Skin of body (tissue), 1 donor: ENCODE measurements at regions not wholly inside any gene's neighbourhood (a gene's known extent, or its start where the extent isn't known, plus 50 kb on each side); places are given as distances from the start of the nearest gene placed in this dataset.

Experiments
- DNase-seq: peaks from one replicate; lab custom pipeline; 2025; lab: John Stamatoyannopoulos, UW

DNA sequence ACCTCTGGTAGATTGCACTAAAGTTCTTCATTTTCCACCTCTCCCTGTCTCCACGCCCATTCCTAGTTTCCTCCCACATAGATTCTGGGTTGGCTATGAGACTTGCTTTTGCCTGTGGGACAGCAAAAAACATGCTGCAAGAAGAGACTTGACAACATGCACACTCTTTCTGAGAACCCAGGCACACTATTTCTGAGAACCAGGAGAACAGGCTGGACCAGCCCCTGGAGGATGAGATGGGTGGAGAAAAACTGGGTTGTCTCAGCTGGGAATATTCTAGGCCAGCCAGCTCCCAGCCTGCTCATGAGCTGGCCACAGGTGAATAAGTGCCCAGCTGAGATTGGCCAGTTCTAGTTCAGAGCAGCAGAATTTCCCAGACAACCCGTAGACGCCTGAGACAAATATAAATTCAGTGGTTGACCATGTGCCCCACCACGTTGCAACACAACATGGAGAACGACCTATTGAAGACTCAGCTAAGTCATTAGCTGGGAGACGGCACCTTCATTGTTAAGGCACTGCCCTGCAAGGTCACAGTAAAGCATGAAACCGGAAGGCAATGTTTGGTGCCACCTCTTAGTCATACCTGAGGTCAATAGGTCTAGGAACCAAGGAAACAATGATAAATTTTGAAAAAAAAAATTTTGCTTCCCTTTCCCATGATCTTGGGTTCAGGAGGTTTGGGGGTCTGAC, 92.7 kb upstream of the AKR1E2 start:
- DNase-seq, result no peak

DNA sequence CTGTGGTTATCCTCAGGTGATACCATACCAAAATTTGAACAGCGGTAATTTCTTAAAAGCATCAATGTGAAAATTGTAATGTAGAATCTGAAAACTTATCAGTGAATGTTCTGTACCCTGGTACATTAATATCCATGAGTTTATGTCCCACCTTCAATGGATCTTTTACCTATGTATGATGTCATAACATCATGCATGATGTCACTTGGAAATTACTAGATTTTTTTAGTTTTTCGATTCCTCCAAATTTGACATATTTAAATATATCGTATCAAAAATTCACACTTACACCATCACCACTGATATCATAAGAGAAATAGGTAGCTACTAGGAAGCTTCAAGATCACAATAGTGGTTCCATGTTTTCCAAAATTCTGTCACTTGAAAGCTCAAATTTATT, 95.0 kb upstream of the AKR1E2 start:
- no peak for DNase-seq

DNA sequence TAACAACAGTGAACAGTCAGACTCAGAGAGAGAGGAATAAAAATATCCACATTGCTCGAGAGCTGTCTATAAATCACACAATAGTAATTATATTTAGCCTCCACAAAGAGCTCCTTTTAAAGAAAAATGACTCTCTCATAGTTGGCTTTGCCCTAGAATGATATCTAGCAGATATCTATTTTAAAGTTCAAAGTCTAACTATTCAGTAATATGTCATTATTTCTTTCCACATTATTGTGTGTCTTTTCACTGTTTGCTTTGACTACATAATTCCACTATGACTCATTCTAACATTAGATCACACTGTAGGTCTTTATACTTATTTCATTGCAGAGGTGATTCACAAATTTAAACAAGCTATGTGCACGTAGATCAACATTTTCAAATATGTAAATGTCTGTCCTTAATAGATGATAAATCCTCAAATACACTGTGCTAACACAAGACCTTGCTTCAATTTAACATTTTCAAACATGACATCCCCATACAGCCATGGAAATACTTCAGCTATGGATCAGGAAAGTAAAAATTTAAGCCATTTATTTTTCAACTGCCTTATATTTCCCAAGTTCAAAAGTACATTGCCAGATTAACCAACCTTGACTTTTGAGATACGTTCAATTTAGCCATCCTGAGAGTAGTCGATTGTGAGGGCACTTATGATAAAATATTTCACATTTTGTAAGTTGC, 99.9 kb upstream of the AKR1E2 start:
- peak; percentile 28 for DNase-seq

DNA sequence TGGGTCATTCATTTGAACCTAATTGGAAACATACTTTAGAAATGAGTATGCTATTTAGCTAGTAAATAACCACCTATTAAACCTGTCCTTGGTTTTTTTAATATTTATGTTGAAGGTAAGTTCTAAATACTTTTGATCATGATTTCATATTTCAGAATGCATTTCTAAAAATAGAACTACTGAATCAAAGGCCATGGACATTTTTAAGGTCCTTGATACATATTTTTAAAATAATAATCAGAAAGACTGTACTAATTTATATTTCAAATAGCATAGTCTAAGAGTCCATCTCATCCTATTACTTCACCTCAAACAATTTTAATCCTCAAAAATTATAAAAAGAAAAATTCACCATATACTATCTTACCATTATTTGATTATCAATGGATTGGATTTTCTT, 102.1 kb upstream of the AKR1E2 start:
- DNase-seq, result no peak

DNA sequence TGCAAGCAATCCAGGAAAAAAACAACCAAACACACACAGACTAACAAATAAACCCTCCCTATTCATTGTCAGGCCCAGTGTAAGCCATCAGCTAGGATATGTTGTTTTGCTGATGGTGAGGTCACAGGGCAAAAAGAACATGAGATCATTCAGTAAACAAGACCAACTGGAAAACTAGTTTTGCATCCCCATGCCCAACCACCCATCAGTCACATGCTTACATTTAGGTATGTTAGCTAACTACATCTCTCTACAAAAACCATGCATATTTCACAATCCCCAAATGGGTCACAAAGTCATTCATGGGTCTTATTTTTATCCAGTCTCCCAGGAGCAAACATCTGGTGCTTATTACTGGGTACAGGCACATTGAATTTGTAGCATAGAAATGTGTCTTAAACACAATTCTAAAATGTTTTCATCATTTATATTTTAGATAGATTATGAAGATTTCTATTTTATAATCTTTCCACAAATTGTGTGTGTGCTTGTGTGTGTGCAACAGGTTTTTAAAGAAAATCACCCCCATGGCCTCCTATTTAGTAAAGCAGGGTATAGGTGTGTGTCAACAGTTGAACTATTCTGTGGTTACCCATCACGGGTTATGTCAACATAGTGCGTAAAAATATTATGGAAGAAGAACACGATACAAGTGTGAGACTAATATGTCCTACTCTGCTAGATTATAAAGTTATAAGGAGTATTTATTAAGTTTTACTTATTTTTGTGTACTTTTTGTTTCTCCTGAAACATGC, 103.8 kb upstream of the AKR1E2 start:
- peak; percentile 66 for DNase-seq

DNA sequence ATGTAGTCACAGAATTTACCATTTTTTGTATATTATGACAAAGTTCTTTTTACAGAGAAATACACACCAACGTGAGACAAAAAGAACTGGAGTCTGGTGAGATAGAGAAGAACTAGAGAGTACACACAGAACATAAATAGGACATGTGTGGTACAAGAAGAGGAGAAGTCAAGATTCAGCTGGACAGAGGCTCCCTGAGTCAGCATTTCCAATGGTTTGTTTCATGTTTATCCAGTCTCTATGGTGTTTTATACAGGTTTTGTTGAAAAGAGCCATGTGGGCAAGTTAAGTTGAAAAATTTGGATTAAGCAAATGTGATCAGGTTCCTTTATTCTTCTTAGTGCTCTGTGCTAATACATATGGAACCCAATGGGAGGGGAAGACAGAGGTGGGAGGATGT, 105.5 kb upstream of the AKR1E2 start:
- no peak for DNase-seq

DNA sequence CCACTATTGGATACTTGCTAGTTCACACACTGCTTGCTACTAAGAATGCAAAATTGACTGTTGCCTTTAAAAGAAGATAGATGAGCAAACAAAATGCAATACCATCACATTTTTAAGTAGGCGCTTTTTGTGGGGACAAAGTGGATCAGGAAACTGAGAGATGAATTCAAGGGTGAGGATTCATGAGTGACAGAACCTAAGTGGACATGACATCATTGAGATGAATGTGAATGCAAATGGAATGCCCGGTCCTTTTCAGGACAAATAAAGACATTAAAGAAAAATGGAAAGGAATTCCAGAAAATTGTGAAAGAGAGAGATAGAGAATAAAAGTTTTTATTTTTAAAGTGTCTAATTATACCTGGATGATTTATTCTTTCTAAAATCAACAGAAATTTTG, 106.3 kb upstream of the AKR1E2 start:
- no peak for DNase-seq

DNA sequence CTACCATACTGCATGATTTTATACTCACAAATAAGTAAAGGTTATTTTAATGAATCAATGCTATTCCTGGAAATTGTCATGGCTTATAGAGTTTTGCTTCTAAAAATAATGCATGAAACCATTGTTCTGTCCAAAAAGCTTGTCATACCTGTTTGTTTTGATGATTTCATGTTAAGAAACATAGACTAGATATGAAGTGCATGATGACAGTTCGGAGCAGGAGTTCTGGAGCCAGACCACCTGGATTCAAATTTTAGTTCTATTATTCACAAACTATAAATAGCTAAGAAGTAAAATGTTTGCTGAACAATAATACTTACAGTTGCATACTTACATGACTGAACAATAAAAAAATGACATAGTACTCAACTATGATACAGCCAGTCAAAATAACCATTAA, 107.0 kb upstream of the AKR1E2 start:
- no peak for DNase-seq

DNA sequence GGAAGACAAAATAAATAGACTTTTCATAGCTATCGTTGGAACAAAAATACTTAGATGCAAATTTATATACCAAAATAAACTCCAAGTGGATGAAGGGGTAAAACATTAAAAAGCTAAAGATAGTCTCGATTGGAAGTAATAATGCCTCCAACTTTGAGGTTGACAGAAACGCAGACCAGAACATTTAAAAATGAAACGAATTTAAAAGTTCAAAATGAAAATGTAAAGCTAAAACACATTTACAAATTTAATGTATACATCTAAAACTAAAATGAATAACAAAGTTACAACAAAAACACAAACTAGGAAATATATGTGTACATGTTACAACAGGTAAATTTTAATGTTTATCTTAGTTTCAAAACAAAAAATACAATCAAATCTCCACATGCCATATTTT, 107.5 kb upstream of the AKR1E2 start:
- DNase-seq, result no peak

DNA sequence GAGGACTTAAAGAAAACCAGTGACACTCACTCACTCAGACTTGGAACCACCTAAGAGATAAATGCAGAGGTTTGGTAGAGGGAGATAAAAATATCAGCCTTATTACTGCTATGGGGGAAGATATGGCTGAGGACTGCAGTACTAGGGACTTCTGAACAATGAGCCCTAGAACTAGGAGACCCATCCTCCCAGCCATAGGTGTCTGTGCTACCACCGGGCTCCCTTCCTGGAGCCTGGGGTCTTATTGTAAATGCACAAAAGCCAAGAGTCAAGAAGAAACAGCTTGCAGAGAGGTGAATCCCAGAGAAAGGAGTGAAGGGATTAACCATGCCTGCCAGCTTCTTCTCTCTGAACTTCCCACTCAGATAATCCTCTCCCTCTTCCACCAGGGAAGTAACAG, 108.3 kb upstream of the AKR1E2 start:
- DNase-seq, result no peak

DNA sequence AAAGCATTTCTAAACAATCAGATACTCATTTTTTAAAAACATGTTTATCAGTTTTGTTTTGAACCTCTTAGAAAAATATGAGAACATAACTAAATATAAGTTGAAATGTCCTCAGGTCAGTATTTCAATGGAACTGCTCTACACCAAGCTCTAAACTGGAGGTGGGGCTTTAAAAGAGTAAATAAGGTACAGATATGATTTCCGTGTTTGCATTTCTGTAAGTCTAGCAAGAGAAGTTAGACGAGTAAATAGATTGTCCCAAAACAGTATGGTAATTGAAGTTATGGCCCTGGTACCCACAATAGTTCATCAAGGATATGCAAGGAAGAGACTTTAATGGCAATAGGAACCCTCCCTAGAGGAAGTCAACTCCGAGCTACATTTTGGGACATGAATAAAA, 115.1 kb upstream of the AKR1E2 start:
- no peak for DNase-seq

DNA sequence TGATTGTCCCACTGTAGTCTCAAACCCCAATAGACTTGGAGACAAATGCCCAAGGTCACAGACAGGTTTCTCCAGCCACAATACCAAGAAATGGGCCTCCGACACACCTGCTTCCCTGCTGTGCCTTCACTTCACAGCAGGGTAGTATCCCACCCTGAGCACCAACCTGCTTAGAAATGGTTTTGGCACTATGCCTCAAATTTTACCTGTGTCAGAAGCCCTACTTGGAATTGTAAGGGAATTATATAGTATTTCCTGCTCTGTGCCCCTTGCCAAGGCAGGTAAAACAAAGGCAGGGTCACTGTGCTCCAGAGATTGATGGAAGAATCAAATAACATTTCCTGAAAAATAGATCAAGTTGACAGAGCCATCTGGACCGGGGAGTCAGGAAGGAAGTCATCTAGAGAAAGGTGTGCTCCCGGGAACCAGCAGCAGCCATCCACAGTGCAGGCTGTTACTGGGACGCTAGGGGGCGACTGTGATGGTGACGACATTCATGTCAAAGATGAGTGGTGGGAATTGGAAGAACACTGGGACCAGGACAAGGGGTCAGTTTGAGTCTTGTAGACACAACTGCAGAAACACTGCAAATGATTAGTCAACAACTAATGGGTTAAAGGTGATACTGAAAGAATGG, 117.8 kb upstream of the AKR1E2 start:
- DNase-seq, result no peak

DNA sequence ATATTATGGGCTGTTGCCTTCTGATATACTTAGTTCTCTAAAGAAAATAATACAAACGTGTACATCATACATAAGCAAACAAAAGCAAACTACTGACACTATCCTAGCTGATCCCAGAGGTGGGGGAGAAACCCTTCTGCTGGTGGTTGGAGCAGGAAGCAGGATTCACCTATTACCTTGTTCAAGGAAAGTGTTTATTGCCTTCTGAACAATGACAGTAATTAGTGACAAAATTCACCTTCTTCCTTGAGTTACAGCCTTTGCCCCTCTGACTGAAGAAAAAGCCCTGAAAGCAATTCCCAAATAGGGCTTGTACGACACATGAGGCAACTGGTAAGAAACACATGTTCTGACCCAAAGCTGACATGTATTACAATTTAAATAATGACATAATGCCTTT, 118.8 kb upstream of the AKR1E2 start:
- no peak for DNase-seq

DNA sequence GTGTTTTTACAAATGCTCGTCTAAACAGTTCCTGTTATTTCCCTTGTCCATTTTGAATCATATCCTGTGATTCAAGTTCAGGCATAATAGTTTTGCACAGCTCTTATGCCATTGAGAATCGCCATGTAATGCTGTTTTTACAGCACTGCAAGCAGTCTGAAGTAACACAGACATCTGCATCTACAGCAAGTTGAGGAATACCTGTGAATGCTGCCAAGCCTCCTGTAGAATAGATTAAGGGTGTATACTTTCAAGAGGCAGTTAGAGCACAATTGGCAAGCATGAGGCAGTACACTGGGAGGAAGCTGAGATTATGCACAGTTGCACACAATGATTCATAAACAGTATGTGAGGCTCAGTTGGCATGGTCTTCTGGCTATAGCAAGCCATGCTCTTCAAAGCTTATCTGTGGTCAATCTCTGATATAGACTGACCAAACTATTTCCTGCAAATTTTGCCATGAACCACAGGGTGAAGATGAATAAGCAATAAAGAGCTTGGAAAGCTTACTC, 121.9 kb upstream of the AKR1E2 start:
- DNase-seq, result peak; percentile 8

DNA sequence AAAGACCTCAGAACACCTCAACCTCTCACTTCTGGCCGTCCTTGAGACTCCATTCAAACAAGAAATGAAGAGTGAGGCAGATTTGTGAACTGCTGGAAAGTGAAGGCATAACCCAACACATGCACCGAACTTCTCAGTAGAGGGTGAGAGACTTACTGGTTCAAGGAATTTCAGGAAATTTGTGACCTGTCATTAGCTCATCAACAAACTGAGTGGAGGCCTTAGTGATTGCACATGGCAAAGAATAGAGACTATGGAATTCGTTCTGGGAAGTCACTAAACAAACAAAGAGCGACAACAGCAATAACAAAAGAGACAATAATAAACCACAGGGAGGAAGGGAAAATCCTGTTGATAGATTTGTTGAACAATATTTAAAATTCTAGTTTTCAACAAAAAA, 125.0 kb upstream of the AKR1E2 start:
- DNase-seq, result no peak

DNA sequence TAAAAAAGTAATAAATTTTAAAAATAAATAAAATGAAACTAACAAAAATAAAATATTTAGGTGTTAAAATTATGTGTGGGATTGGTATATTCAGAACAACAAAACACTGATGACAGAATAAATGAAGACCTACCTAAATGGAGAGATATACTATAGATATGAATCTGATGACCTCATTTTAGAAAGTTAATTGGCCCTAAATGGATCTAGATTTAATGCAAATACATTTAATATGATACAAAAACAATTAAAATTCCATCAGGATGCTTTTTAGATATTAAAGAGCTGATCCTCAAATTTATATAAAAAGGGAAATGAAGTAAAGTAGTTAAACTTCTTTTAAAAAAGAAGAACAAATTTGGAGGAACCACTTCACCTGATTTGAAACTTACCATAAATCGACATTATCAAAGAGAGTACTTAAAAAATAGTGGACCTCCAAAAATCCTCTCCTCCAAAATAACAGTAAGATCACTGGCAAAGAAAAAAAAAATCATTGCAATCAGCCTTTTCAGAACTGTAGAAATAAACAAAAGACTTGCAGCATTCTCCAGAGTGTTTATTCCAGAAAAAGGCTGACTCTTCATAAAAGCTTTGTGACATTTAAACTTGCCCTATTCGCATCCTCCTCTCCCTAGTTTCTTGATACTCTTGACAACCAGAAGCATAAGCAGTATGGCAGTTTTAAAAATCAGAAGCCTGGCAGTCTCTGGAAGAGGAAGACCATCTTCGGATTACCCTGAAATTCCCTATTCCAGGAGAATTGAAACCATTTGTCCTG, 125.9 kb upstream of the AKR1E2 start:
- DNase-seq, result no peak

DNA sequence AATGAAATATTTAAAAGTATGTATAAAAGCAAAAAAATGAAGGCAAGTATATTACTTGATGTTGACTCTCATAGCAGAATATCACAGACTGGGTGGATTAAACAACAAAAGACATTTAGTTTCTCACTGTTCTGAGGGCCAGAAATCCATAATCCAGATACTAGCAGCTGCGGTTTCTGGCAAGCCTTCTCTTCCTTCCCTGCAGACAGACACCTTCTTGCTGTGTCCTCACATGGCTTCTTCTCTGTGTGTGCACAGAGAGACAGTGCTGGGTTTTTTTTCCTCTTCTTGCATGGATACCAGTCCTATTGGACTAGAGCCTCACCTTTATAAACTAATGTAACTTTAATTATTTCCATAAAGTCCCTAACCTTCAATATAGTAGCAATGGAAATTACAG, 127.9 kb upstream of the AKR1E2 start:
- no peak for DNase-seq

DNA sequence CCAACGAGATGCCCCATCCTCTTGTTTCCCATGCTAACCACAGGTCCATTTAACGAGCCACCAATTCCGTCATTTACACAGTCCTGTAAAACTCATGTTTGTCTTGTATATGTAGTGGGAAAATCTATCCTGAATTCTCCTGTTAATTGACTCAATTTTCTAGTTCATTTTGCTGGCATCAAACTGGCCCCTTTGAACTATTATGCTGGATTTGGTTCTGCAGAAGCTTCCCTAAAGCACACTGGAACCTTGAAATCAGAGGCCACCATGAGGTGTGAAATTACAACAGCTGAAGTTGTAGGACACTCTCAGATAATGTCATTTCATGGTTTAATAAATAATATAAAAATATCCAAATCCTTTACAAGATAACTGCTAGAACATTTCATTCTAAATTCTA, 129.8 kb upstream of the AKR1E2 start:
- no peak for DNase-seq

DNA sequence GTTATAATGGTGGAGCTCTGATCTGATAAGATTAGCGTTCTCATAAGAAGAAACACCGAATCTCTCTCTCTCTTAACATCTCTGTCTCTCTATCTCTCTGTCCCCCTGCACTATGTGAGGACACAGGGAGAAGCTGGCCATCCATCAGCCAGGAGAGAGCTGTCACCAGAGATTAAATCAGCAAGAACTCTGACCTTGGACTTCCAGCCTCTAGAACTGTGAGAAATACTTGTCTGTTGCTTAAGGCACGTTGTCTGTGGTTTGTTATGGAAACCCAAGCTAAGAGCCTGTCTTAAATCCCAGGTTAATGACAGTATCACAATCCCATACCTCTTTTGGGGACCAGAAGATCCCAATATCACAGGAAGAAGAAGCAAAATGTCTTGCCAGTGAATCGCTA, 132.0 kb upstream of the AKR1E2 start:
- no peak for DNase-seq

DNA sequence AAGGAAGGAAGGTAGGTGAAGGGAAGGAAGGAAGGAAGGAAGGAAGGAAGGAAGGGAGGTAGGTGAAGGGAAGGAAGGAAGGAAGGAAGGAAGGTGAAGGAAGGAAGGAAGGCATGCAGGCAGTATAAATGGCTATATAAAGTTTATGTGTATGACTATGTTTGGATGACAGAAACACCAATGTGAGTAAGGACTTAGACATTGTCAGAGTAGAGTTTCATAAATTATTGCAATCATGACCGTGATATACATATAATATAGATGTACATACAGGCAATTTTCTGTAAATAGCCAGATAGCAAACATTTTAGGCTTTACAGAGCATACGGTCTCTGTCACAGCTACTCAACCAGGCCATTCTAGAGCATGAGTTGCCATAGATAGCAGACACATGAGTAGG, 133.8 kb upstream of the AKR1E2 start:
- DNase-seq, result no peak

DNA sequence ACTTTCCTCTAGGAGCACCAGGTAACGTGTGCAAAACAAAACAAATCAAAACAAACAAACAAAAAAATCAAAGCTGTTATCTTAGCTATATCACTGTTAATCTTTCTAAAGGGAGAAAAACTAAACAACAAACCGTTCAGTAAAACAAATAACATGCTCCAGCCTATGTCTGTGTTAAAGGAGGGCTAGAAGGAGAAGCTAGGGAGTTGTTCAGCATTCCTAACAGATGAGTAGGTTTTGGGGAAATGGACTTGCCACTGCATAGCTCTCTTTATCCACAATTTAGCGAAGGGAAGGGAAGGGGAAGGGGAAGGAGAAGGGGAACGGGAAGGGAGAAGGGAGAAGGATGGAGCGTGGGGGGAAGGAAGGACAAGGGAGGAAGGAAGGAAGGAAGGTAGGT, 134.2 kb upstream of the AKR1E2 start:
- DNase-seq, result no peak
